NCI-H146 treated with DMSO at 0.1 percent for 48 hours (cell line): ENCODE measurements at regions not wholly inside any gene's neighbourhood (a gene's known extent, or its start where the extent isn't known, plus 50 kb on each side); places are given as distances from the start of the nearest gene placed in this dataset.

Experiments
- DNase-seq: peaks from one replicate; lab custom pipeline; 2025; ENCODE audit not compliant: unreplicated experiment; lab: John Stamatoyannopoulos, UW

DNA sequence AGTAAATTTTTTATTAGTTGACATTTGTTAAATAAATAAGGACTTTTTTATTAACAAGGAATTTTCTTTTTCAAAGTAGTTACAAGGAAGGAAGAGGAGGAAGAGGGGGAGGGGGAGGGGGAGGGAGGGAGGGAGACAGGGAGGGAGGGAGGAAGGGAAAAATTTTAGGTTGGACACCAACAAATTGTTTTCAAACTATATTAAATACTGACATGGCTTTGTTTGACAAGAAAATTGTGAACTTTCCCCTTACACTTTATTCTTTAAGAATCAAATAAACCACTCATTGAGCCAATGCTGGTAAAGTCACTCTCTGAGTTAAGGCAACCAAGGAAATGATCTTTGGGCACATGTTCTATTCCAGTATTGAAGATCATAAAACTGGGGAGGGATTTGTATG lies 115.7 kb upstream of the PPP2R3A start:
- DNase-seq: no peak

DNA sequence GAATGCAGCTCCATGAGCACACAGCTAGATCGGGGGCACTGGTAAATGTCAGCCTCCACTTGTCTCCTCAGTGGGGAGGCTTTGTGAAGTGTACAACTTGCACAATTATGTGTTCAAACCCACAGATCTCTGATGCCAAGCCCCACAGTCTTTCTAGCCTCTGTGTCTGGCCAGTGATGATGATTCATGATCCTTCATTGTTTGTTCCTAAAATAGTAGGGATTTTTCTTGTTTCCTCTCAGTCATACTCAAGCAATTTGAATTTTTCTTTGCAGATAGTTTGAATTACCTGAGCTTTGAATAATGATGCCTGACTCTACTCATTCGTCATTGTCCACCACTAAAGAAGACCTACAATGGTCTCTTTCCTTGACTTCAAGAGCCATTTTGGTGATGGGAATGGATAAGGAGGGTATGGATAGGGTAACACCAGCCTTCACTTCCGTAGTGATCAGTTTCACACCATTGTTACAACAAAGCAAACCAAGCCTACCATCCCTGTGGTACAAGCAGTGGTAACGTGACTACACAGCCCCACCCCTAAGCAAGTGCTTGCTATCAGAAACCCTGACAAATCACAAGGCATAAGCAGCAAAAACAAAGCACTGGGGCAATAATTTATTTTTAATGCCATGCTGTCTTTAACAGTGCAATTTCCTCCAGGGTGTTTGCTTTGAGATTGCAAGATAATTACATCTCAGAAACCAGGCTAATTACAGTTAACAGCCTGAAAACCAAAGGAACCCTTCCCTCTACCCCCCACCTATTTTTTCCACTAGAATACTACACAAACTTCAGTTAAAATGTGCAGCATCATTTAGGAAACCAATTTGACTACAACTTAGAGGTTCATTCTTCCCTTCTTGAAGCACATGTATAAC lies 114.1 kb upstream of the PPP2R3A start:
- DNase-seq: peak; percentile 65

DNA sequence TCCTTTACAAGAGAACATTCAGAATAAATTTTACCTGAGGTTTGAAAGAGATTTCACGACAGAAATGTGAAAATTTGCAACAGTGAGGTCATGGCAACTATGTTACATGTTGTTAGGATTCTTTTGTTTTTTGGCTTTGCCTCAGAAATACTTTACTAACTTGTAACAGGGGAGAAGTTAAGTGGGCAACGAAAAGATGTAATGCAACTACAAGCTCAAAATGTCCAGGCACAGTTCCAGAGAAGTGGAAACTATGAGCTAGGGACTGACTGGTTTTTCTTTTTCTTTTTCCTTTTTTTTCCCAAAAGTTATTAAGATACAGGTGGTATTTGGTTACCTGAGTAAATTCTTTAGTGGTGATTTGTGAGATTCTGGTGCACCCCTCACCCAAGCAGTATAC lies 111.5 kb upstream of the PPP2R3A start:
- DNase-seq: no peak

DNA sequence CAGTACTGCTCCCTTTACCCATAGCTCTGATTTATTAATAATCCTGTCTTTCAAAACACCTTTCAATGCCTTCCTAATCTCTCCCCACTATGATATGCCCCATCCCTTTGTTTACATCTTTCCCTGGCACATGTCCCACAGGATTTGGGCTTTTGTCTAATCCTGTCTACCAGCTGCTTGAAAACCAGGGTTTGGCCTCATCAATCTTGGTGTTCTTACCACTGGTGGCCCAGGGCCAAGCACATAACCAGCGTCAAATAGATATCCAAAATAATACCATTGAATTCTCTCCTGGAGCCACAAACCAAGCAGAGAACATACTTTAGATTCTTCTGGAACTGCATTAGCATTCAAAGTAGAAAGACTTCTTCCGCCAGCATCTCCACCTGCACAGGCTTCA lies 104.8 kb upstream of the PPP2R3A start:
- DNase-seq: no peak

DNA sequence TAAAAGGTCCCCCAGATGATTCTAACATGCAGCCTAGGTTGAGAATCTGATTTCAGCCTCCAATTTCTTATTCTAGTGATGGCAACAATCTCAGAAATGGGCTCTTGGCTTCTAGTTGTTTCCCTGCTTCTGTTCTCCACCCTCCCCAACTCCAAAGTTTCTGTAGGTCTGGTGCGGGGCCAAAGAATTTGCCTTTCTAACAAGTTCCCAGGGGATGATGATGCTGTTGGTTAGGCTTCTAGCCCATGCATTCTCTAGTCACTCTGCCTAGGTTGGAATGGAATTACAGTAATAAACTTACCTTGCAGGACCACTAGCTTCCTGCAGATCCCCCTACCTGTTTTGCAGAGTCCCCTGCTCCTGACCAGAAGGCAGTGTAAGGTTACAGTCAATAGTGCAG lies 103.2 kb upstream of the PPP2R3A start:
- no peak for DNase-seq

DNA sequence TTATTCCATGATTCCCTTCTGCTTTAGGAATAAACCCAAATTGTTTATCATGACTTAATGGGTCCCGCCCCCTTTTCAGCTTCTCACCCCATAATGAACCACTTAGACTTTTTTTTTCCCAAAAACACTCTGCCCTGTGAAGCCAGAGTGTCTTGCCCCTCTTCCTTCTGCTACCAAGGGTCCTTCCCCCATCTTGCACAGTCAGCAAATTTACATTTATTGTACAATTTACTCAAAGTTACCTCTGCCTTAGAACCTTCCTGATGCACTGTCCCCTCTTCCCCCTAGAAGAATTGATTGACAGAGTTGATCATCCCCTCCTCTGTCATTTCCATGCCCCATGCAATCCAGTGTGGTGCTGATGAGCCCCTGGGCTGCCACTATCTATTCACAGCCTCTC lies 101.5 kb upstream of the PPP2R3A start:
- no peak for DNase-seq

DNA sequence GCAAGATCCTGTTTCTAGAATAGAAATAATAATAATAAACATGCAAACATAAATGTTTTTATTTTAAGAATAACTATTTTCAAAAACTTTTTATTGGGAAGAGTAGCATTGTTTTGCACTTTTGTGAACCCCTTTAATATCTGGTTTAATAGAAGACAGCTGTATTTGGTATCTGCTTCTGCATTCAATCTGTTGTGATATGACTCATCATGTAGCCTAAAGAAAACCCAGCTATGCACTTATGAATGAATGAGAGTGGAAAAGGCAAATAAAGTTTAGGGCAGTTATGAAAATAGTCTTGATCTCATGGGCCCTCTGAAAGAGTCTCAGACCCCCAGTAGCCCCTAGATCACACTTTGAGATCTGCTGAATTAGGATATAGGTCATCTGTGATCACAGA lies 100.4 kb upstream of the PPP2R3A start:
- DNase-seq: no peak

DNA sequence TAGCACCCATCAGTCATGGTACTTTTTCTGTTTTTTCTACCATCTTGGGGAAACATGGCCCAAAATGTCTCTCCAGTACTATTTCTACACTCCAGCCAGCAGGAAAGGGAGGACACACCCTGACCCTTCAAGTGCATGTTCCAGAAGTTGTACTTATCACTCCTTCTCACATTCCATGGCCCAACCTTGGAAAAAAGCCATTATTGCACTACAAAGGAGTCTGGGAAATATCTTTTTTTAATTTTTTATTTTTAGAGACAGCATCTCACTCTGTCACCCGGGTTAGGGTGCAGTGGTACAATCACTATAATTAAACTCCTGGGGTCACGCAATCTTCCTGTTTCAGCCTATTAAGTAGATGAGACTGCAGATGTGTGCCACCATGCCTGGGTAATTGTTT lies 100.0 kb upstream of the PPP2R3A start:
- DNase-seq: no peak

DNA sequence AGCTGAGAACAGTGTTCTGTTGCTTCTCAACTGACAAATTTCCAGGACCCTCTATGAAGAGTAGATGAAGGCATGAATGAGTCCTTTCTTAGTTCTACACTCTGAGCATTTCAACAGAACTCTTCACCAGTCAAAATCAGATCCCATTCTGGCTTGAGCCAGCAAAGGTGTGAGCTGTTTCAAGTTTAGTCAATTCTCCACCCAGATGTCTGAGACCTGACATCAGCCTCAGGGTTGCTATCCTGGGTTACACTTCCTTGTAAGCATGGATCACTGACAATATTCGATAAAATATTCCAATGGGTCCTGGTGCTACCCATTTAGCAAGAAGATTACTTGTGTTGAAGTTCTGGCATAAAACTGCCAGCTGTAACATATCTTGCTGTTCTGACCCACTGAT lies 97.6 kb upstream of the PPP2R3A start:
- DNase-seq: no peak

DNA sequence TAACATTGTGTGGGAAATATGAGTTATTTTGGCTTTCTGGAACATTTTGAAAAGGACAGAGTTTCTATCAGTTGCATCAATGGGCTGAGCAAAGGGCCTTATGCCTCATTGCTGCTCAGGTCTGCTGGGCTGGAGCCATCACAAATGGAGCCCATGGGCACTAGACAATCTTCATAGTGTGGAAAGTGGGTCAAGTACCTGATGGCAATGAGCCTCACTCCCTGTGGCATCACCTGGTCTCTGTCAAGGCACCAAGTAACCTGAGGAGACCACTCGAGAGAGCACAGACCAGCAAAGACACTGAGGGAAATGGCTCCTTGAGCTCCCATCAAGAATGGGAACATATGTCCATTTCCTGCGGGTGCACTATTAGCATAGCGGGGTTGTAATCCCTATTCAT lies 96.7 kb upstream of the PPP2R3A start:
- no peak for DNase-seq

DNA sequence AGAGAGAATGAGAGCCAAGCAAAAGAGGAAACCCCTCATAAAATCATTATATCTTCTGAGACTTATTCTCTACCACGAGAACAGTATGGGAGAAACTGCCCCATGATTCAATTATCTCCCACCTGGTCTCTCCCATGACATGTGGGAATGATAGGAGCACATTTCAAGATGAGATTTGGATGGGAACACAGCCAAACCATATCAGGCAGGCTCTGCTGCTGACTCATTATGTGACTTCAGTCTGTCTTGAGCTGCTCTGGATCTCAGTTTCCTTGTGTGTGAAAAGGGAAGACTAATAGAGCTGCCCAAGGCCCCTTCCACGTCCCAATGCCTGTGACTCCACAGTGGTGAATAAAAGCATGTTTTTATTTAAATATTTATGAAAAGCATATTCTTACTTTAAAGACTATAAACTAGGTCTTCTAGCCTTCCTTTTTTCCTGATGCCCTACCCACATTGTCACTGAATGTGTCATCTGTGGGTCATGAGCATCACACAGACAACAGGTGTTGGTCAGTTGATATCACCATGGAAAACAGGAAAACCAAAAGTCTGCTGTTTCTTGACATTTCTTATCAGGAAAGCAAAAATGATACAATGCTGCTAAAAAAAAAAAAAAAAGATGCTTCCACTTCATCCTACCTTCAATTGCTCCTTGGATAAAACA lies 96.0 kb upstream of the PPP2R3A start:
- DNase-seq: no peak

DNA sequence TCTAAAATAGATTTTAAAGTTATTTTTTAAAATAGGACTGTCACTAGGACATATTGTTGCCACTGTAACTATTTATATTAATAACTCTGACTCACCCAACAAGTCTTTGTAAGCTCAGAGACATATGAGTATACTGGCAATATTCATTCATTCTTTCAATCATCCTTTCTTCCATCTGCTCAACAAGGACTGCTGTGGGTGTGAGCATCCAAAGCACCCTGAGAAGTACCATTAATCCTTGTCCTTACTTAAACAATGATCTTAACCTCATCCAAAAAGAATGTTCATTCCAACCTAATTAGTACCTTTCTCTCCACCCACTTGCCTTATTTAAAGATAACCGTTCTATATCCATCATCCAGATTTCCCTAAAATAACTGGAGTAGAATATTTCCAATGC lies 94.2 kb upstream of the PPP2R3A start:
- DNase-seq: no peak

DNA sequence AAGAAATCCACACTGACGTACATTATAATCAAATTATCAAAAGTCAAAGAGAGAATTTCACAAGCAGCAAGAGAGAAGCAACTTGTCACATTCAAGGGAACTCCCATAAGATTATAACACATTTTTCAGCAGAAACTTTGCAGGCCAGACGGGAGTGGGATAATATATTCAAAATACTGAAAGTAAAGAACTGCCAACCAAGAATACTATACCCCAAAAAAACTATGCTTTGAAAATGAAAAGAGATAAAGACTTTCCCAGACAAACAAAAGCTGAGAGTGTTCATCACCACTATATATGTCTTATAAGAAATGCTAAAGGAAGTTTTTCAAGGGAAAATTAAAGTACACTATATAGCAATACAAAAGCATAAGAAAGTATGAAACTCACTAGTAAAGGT lies 91.5 kb upstream of the PPP2R3A start:
- no peak for DNase-seq

DNA sequence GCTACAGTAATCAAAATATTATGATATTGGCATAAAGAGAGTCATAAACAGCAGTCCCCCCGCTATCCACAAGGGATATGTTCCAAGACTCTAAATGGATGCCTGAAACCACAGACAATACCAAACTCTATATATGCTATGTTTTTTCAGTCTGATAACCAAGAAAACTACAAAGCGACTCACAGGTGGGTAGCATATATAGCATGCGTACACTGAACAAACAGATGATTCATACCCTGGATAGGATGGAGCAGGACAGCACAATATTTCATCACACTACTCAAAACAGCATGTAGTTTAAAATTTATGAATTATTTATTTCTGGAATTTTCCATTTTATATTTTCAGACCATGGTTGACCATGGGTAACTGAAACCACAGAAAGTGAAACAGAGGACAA lies 87.0 kb upstream of the PPP2R3A start:
- DNase-seq: no peak

DNA sequence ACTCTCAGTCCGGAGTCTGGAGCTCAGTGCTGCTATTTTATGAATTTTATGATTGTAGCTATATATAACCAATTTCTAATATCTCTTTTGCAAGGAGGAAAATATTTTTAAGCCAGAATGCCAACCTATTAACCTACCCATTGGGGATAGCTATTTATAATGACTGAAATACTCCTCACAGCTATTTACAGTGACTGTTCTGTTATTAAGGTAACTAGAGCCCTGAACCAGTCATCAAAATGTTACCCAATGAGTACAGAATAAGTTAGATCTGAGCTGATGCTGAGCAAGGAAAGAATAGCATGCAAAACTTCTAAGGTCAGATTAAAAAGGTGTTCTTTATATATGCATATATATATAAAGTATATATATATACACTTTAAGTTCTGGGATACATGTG lies 79.6 kb upstream of the PPP2R3A start:
- DNase-seq: no peak

DNA sequence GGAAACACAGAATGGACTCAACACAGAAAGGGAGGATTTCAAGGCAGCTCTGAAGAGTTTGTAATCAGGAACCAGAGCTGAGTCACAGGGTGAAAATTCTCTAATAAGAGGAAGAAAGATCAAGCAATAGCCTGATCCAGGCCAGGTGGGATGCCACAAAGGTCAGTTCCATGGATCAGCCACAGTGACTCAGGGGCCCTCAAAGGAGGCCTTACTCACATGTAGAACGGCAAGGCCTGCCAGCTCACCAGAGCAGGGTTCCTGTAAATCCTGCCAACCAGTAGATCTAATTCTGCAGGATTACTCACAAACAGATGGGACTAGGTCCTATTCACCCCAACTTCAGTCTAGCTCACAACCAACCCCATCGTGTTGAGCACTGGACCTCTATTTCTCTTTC lies 78.3 kb upstream of the PPP2R3A start:
- no peak for DNase-seq

DNA sequence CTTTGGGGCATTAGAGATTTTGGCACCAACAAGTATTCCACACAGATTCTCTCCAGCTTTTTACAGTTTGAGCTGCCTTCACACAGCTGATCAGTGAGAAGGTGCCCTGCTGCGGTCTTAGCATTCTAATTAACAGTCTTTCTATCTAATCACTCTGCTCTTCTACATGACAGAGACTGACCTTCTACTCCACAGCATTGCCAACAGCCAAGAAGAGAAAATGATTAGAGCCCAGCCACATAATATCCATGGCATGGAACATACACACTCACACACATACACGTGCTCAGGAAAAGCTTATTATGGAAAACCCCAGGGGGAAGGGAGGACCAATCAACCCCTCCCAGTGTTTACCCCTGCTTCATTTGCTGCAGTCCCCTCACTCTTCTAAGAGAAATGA lies 76.1 kb upstream of the PPP2R3A start:
- no peak for DNase-seq

DNA sequence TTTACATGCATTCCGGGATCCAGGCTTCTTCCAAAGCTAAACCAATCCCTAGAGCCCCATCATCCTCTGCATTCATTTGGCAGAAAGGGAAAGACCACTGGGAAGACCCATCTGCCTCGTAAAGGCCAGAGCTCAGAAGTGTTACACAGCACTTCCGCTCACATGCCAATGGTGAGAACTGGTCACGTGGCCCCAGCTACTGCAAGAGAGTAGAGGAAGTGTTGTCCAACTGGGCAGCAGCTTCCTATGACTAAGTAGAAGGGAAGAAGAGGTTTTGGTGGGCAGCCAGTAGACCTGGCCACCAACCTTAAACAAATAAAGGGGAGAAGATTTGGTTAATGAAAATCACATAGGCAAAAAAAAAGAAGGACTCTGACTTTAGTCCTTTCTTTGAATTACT lies 74.4 kb upstream of the PPP2R3A start:
- no peak for DNase-seq

DNA sequence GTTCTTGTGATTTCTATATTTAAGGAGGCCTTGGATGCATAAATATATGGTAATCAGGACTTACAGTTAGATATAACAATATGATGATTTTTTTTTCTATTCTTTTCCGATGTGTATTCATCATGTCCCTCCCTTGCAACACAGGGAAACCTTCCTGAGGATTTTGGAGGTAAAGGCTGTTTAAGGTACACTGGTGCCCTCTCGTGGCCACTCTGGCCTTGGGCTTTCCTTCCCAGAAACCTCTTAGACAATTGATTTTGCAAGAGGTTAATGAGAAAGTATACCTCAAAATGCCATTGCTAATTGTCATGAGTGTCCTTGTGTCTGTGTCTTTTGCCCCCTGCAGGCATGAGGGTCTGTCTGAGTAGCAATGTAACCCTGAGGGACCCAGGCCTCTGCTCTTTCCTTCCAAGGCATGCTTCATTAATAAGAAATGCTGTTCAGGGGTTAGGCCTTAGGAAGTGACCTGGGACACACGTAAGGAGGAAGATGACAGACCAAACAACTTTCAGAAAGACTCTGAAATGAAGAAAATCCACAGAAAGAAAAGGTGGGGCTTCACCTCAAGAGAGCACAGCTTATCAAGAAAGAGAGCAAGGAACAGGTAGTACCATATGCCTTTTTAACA lies 70.3 kb upstream of the PPP2R3A start:
- DNase-seq: peak; percentile 75

DNA sequence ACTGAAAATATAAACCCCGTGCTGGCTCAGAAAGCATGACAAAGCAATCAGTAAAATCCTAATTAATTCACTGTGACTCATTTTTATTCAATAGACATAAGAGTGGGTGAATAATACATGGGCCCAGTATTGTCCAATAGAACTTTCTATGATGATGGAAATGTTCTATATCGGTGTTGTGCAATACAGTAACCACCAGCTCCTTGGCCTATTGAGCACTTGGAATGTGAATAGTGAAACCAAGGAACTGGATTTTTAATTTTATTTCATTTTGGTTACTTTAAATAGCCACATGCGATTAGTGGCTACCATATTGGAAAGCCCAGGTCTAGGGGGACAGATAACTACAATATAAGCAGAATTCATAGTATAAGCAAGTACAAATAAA lies 69.8 kb upstream of the PPP2R3A start:
- no peak for DNase-seq

DNA sequence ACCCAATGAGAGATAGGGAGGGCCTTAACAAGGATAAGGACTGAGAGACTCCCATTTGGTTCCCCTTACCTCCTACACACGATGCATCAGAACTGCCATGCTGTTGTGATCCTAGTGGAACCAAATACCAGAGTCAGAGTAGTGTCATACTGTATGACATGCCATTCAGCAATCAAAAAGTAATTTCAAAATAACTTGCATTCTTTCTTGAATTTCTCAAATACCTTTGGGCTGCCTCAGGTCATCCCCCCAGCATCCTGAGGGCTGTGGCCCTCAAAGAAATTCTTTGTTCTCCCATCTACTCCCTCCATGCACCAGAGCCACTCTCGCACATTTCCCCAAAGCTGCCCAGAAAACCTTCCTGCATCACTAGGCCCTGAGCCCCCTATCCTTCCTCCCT lies 68.9 kb upstream of the PPP2R3A start:
- no peak for DNase-seq

DNA sequence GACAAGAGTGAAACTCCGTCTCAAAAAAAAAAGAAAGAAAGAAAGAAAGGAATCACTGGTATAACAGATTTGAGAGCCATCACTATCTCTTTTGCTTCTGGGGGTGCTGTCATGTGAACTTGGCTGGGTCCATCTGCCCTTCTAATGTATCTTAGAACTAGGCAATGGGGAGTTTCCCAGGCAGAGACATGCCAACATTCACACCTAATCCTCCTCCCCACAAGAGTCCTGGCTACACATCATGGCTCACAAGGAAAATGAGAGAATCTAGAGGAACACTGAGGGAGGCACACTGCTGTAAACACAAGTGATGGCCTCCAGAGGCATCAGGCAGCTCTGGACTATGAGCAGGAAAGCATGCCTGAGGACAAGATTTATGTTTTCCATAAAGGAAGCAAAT lies 67.8 kb upstream of the PPP2R3A start:
- no peak for DNase-seq
